Loucy (cell line): ENCODE measurements at regions not wholly inside any gene's neighbourhood (a gene's known extent, or its start where the extent isn't known, plus 50 kb on each side); places are given as distances from the start of the nearest gene placed in this dataset.

ENCODE experiments used
- H2AFZ ChIP-seq: fragments of 200-600 bp; sonication (generic); 2 replicates; pipeline ENCODE4 v1.6.0; 2016; ENCODE audit warnings: antibody characterized with exemption, mild to moderate bottlenecking, low read length, moderate library complexity
- H3F3A ChIP-seq: fragments of 200-600 bp; 2 replicates; pipeline ENCODE4 v1.6.0; 2016; ENCODE audit warnings: antibody characterized with exemption, low read depth, mild to moderate bottlenecking
- H3K27me3 ChIP-seq: fragments of 200-600 bp; sonication (generic); 2 replicates; pipeline ENCODE4 v1.6.1; 2014; ENCODE audit warnings: low read length, mild to moderate bottlenecking; ENCODE audit not compliant: insufficient read depth, poor library complexity, severe bottlenecking
- H3K36me3 ChIP-seq: fragments of 200-600 bp; sonication (generic); 2 replicates; pipeline ENCODE4 v1.6.1; 2016; ENCODE audit warnings: low read length; ENCODE audit not compliant: insufficient read depth
- H3K4me1 ChIP-seq: fragments of 200-600 bp; sonication (generic); 2 replicates; pipeline ENCODE4 v1.5.1; 2014; ENCODE audit warnings: low read length, mild to moderate bottlenecking; ENCODE audit not compliant: insufficient read depth, poor library complexity, severe bottlenecking
- H3K4me2 ChIP-seq: fragments of 200-600 bp; sonication (generic); 2 replicates; pipeline ENCODE4 v1.6.0; 2014; ENCODE audit warnings: antibody characterized with exemption, low read length, low read depth, mild to moderate bottlenecking; ENCODE audit not compliant: poor library complexity, severe bottlenecking
- H3K4me3 ChIP-seq: fragments of 200-600 bp; sonication (generic); 2 replicates; pipeline ENCODE4 v1.5.1; 2014; ENCODE audit warnings: low read length, mild to moderate bottlenecking, mixed read lengths; ENCODE audit not compliant: poor library complexity, severe bottlenecking
- H3K79me2 ChIP-seq: fragments of 200-600 bp; sonication (generic); 2 replicates; pipeline ENCODE4 v1.6.1; 2014; ENCODE audit warnings: low read length; ENCODE audit not compliant: insufficient read depth
- H3K9ac ChIP-seq: fragments of 200-600 bp; sonication (generic); 2 replicates; pipeline ENCODE4 v1.6.0; 2014; ENCODE audit warnings: mild to moderate bottlenecking, low read depth, low read length, moderate library complexity; ENCODE audit not compliant: poor library complexity, severe bottlenecking
- H3K9me2 ChIP-seq: fragments of 200-600 bp; sonication (generic); replicated peaks from 2 replicates; pipeline ENCODE4 v1.6.1; 2016; ENCODE audit warnings: low read depth, low read length, mixed read lengths
- H3K9me3 ChIP-seq: fragments of 200-600 bp; sonication (generic); 2 replicates; pipeline ENCODE4 v1.6.1; 2014; ENCODE audit warnings: mild to moderate bottlenecking, antibody characterized with exemption, low read length, low read depth; ENCODE audit not compliant: insufficient read depth
- H4K20me1 ChIP-seq: fragments of 200-600 bp; sonication (generic); 2 replicates; pipeline ENCODE4 v1.6.0; 2014; ENCODE audit warnings: antibody characterized with exemption, low read length, mild to moderate bottlenecking; ENCODE audit not compliant: insufficient read depth, poor library complexity, severe bottlenecking
- CTCF ChIP-seq: fragments of 200-600 bp; sonication (generic); conservative IDR thresholded peaks from 2 replicates; pipeline ENCODE4 v1.5.1; 2014; ENCODE audit warnings: mild to moderate bottlenecking, antibody characterized with exemption, low read length
- EZH2phosphoT487 ChIP-seq: fragments of 200-600 bp; IDR thresholded peaks from 2 replicates; pipeline ENCODE4 v1.6.1; 2018; ENCODE audit warnings: antibody characterized with exemption, mild to moderate bottlenecking, moderate library complexity, borderline replicate concordance

- Histone ChIP-seq H2AFZ (no peak overlapping the region), H3K79me2 (no peaks in the 10 kb centered on the region), H3K4me1 (no peaks in the 10 kb centered on the region), H3K9me2 (no peaks in the 10 kb centered on the region), H4K20me1 (no peaks in the 10 kb centered on the region), H3K4me3 (no peak overlapping the region), H3F3A (no peaks in the 10 kb centered on the region), H3K9me3 (no peaks in the 10 kb centered on the region), H3K4me2 (no peak overlapping the region), H3K27me3 (no peaks in the 10 kb centered on the region), H3K36me3 (no peaks in the 10 kb centered on the region), H3K9ac (no peak overlapping the region)
- no peak for TF ChIP-seq EZH2phosphoT487
- no peak for TF ChIP-seq CTCF
These were observed 120.4 kb upstream of the STX18 start for GRCh38 chr4:4662230-4662629.

- H3K9me3 ChIP-seq = no peaks in the 10 kb centered on the region
- no peaks in the 10 kb centered on the region for H3K36me3 ChIP-seq
- TF ChIP-seq CTCF (no peak), EZH2phosphoT487 (no peak)
- no peaks in the 10 kb centered on the region for H3K9me2 ChIP-seq
- no peak overlapping the region for H3K4me3 ChIP-seq
- H3K4me1 ChIP-seq = no peaks in the 10 kb centered on the region
- H4K20me1 ChIP-seq = no peaks in the 10 kb centered on the region
- H3K27me3 ChIP-seq = no peaks in the 10 kb centered on the region
- no peak overlapping the region for H3K4me2 ChIP-seq
- H3K79me2 ChIP-seq = no peaks in the 10 kb centered on the region
- no peak overlapping the region for H2AFZ ChIP-seq
- no peaks in the 10 kb centered on the region for H3F3A ChIP-seq
- H3K9ac ChIP-seq = no peak overlapping the region
These were observed 118.2 kb upstream of the STX18 start for GRCh38 chr4:4659871-4660651.

GRCh38 chr4:4658052-4658451 is 116.2 kb upstream of the STX18 start:
- Histone ChIP-seq H3K4me2 (no peak overlapping the region), H3K9me3 (no peaks in the 10 kb centered on the region), H3K9ac (no peak overlapping the region), H3K36me3 (no peaks in the 10 kb centered on the region), H3K79me2 (no peaks in the 10 kb centered on the region), H4K20me1 (no peaks in the 10 kb centered on the region), H3K4me3 (no peak overlapping the region), H3K9me2 (no peaks in the 10 kb centered on the region), H3K27me3 (no peaks in the 10 kb centered on the region), H3K4me1 (no peaks in the 10 kb centered on the region), H3F3A (no peaks in the 10 kb centered on the region), H2AFZ (no peak overlapping the region)
- TF ChIP-seq CTCF = no peak
- no peak for TF ChIP-seq EZH2phosphoT487
